Natural killer cell (primary cell): ENCODE measurements at regions not wholly inside any gene's neighbourhood (a gene's known extent, or its start where the extent isn't known, plus 50 kb on each side); places are given as distances from the start of the nearest gene placed in this dataset.
"Not testable (repeated sequence)": the region's sequence is repeated elsewhere in the genome, so short reads cannot be mapped to it uniquely, and the experiment has no call there.

Source experiments
- ATAC-seq, 3 donors: fragments of 150-1000 bp in 2 of 3; fragments of 200-7000 bp in 1 of 3; cut with Tn5 transposase; 1 replicate in 1 of 3; 2 replicates in 2 of 3; pipeline ENCODE4 v1.10.0; 2021; ENCODE audit warnings: mild to moderate bottlenecking in 2 of 3, moderate library complexity in 2 of 3
- DNase-seq, 2 donors: peaks; one replicate each; pipeline versions ENCODE4 v3.0.0 to v3.0.0-alpha.2; 2013 to 2021; ENCODE audit warnings: mixed read lengths in 1 of 2
- H3K27ac ChIP-seq: one replicate; pipeline ENCODE4 v1.5.1; 2013; ENCODE audit warnings: mild to moderate bottlenecking, low read length
- H3K27me3 ChIP-seq: one replicate; pipeline ENCODE4 v1.6.1; 2013; ENCODE audit warnings: low read length; ENCODE audit not compliant: control insufficient read depth, insufficient read depth
- H3K36me3 ChIP-seq: one replicate; pipeline ENCODE4 v1.6.1; 2013; ENCODE audit warnings: low read length; ENCODE audit not compliant: control insufficient read depth, insufficient read depth
- H3K4me1 ChIP-seq: one replicate; pipeline ENCODE4 v1.6.1; 2013; ENCODE audit warnings: low read length; ENCODE audit not compliant: control insufficient read depth, insufficient read depth
- H3K4me3 ChIP-seq: one replicate; pipeline ENCODE4 v1.5.1; 2013; ENCODE audit warnings: low read length
- H3K9me3 ChIP-seq: one replicate; pipeline ENCODE4 v1.6.1; 2013; ENCODE audit warnings: low read length; ENCODE audit not compliant: control insufficient read depth, insufficient read depth
- H3K27ac Mint-ChIP-seq, 2 donors: one replicate each; pipeline ENCODE4 v1.8.0; 2022; ENCODE audit warnings: mild to moderate bottlenecking in 2 of 2, mixed read lengths in 2 of 2, moderate library complexity in 1 of 2
- H3K27me3 Mint-ChIP-seq, 2 donors: one replicate each; pipeline ENCODE4 v1.8.0; 2022; ENCODE audit warnings: low read depth in 2 of 2, mixed read lengths in 2 of 2
- H3K36me3 Mint-ChIP-seq: one replicate; pipeline ENCODE4 v1.8.0; 2022; ENCODE audit warnings: mixed read lengths
- H3K4me1 Mint-ChIP-seq, 2 donors: one replicate each; pipeline ENCODE4 v1.8.0; 2022; ENCODE audit warnings: mixed read lengths in 2 of 2
- H3K4me3 Mint-ChIP-seq: one replicate; pipeline ENCODE4 v1.8.0; 2022; ENCODE audit warnings: mild to moderate bottlenecking, moderate library complexity, mixed read lengths
- H3K9me3 Mint-ChIP-seq, 2 donors: one replicate each; pipeline ENCODE4 v1.8.0; 2022; ENCODE audit warnings: mixed read lengths in 2 of 2
- WGBS: methylation state at CpG from one replicate; pipeline ENCODE4 v1.1.7; 2013; ENCODE audit warnings: missing lambda C conversion rate; ENCODE audit not compliant: insufficient coverage; 5-methylcytosine and 5-hydroxymethylcytosine counted together
- intact Hi-C: fragments of 100-400 bp; cut with micrococcal nuclease; formaldehyde crosslinking; loops from one replicate; pipeline ENCODE4 v1.14.2; 2022
- TF ChIP-seq, protein P1 (sequence below): fragments of 200-600 bp; IDR thresholded peaks from one replicate; pipeline ENCODE4 v1.8.0; 2022; ENCODE audit warnings: antibody characterized with exemption

- H3K4me1 ChIP-seq: no peaks in the 10 kb centered on the region
- no peak overlapping the region for H3K27ac ChIP-seq
- WGBS: 76% methylated on average over 8 of the region's 8 CpGs
- H3K27me3 Mint-ChIP-seq: no peaks in the 10 kb centered on the region
- H3K4me1 Mint-ChIP-seq: no peaks in the 10 kb centered on the region
- no peak overlapping the region for H3K27ac Mint-ChIP-seq
- H3K4me3 Mint-ChIP-seq: no peak overlapping the region
- no peaks in the 10 kb centered on the region for H3K36me3 ChIP-seq
- H3K9me3 Mint-ChIP-seq: no peaks in the 10 kb centered on the region
- H3K36me3 Mint-ChIP-seq: no peaks in the 10 kb centered on the region
- ATAC-seq (no peak), DNase-seq (no peak)
- intact Hi-C loops: no loop called here
- no peaks in the 10 kb centered on the region for H3K9me3 ChIP-seq
- no peak overlapping the region for H3K4me3 ChIP-seq
- TF ChIP-seq, protein P1, sequence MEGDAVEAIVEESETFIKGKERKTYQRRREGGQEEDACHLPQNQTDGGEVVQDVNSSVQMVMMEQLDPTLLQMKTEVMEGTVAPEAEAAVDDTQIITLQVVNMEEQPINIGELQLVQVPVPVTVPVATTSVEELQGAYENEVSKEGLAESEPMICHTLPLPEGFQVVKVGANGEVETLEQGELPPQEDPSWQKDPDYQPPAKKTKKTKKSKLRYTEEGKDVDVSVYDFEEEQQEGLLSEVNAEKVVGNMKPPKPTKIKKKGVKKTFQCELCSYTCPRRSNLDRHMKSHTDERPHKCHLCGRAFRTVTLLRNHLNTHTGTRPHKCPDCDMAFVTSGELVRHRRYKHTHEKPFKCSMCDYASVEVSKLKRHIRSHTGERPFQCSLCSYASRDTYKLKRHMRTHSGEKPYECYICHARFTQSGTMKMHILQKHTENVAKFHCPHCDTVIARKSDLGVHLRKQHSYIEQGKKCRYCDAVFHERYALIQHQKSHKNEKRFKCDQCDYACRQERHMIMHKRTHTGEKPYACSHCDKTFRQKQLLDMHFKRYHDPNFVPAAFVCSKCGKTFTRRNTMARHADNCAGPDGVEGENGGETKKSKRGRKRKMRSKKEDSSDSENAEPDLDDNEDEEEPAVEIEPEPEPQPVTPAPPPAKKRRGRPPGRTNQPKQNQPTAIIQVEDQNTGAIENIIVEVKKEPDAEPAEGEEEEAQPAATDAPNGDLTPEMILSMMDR: no peak
- no peaks in the 10 kb centered on the region for H3K27me3 ChIP-seq
Measured at GRCh38 chr4:152185786-152186550, 349.9 kb downstream of the FBXW7 start.

DNA sequence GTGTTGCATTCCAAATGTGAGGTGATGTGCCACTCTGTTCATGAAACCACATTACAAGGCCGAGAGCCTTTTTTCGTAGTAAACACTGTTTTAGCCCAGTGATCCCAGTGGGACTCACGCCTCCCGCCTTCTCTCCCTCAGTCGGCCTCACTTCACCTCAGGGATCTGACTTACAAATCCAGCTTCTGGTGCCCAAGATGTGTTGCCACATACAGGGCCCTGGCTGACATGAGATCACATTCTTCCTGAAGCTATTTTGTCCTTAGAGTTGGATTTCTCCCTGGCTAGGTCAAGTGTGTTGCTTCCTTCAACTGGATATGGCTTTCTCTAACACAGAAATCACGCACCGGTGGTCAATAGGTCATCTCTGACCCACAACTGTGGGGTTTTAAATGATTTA is 354.7 kb downstream of the FBXW7 start:
- no peaks in the 10 kb centered on the region for H3K27me3 ChIP-seq
- ATAC-seq (no peak), DNase-seq (no peak)
- Mint-ChIP-seq H3K27me3 (no peaks in the 10 kb centered on the region), H3K9me3 (no peaks in the 10 kb centered on the region), H3K36me3 (no peaks in the 10 kb centered on the region), H3K4me3 (no peak overlapping the region), H3K4me1 (no peaks in the 10 kb centered on the region), H3K27ac (no peak overlapping the region)
- H3K4me1 ChIP-seq: no peaks in the 10 kb centered on the region
- no peaks in the 10 kb centered on the region for H3K36me3 ChIP-seq
- no peak overlapping the region for H3K4me3 ChIP-seq
- H3K9me3 ChIP-seq: no peaks in the 10 kb centered on the region
- intact Hi-C loops: no loop called here
- 75% methylated on average over 5 of the region's 7 CpGs for WGBS
- TF ChIP-seq, protein P1: no peak
- H3K27ac ChIP-seq: no peak overlapping the region

- no peaks in the 10 kb centered on the region for H3K27me3 Mint-ChIP-seq
- Histone ChIP-seq H3K4me3 (no peak overlapping the region), H3K36me3 (no peaks in the 10 kb centered on the region), H3K4me1 (no peaks in the 10 kb centered on the region), H3K27me3 (no peaks in the 10 kb centered on the region), H3K9me3 (no peaks in the 10 kb centered on the region), H3K27ac (no peak overlapping the region)
- TF ChIP-seq, protein P1: no peak
- H3K4me3 Mint-ChIP-seq: no peak overlapping the region
- no peaks in the 10 kb centered on the region for H3K4me1 Mint-ChIP-seq
- H3K9me3 Mint-ChIP-seq: no peaks in the 10 kb centered on the region
- DNase-seq: no peak
- intact Hi-C loops: no loop called here
- H3K36me3 Mint-ChIP-seq: no peaks in the 10 kb centered on the region
- WGBS: 80% methylated on average over 1 of the region's 2 CpGs
- ATAC-seq: no peak
- no peak overlapping the region for H3K27ac Mint-ChIP-seq
Measured at GRCh38 chr4:152180369-152180768, 355.5 kb downstream of the FBXW7 start.

DNA sequence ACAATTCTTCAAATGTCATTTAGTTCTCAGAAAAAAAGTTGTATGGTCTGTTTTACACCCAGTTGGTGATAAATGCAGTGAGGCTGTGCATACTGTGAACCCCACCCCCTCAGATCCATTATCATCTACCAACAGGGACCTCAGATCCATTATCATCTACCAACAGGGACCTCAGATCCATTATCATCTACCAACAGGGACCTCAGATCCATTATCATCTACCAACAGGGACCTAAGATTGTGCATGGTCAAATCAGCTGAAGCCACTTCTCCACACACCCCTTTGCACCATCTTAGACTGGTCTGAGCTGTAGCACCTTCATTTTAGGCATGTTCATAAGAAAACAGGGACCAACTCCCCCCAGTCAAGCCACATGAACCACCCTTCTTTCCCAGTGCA is 358.4 kb downstream of the FBXW7 start:
- not testable (repeated sequence) for H3K27ac Mint-ChIP-seq, H3K4me1 Mint-ChIP-seq, ATAC-seq

More for the DNA sequence above, 358.4 kb downstream of the FBXW7 start:
- H3K27me3 ChIP-seq, H3K4me1 ChIP-seq, H3K36me3 ChIP-seq, H3K9me3 Mint-ChIP-seq, H3K4me3 ChIP-seq, DNase-seq, H3K27ac ChIP-seq, H3K9me3 ChIP-seq, intact Hi-C loops, H3K36me3 Mint-ChIP-seq, H3K27me3 Mint-ChIP-seq, H3K4me3 Mint-ChIP-seq: not testable (repeated sequence)
